ENCODE measurements at regions not wholly inside any gene's neighbourhood (a gene's known extent, or its start where the extent isn't known, plus 50 kb on each side); places are given as distances from the start of the nearest gene placed in this dataset.

DNA sequence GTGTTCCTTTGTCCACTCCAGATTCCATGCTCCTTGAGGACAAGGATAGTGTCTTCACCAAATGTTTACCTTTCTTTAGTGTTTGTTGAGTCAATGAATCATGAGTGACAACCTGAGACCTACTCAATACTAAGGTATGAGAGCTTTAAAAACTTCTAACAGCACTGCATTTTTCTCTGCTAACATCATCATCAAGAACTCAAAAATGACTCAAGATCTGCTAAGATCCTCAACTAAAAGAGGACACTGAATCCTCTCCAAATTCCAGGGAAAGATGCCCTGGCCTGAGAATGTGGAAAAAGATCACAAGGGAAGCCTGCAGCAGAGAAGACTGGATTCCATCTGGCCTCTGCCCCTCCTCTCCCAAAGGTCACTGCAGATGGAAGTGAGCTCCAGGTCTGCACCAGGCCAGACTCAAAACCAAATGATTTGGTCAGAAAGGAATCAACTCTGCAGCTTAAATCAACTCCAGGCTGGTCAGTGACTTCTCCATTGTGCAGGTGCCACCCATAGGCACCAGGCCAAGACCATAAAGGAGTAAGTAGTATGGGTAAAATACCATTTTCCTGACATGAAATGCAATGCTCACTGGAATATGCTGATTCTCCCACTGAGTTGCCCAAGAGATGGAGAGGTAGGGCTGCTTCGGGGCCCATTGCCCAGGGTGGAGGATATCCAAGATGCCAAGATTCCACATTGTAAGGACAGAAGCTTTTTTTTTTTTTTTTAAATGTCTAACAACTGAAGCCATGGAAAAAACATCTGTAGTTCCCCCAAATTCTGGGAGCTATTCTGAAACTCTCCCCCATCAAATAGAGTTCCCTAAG lies 89.5 kb upstream of the DOCK9 start:
- Histone ChIP-seq H3K9ac (ENCODE audit: insufficient read length, low read depth) (no peak overlapping the region), H3K4me1 (ENCODE audit: insufficient read depth, insufficient read length) (peaks cover 4% of the 10 kb centered on the region), H3K9me3 (ENCODE audit: insufficient read depth, low read length) (peaks cover 7% of the 10 kb centered on the region; the same call in 1 of the 2 replicates), H3K36me3 (ENCODE audit: insufficient read depth, insufficient read length, low read length) (no peaks in the 10 kb centered on the region), H3K4me3 (ENCODE audit: insufficient read length, low read depth) (no peak overlapping the region), H3K27me3 (ENCODE audit: insufficient read depth, insufficient read length) (no peaks in the 10 kb centered on the region)
- no peak for TF ChIP-seq SUZ12 (IDR thresholded peaks at IDR 0.05; ENCODE audit: extremely low read depth, insufficient read depth, insufficient read length)
- no peak for TF ChIP-seq YY1 (IDR thresholded peaks at IDR 0.05; ENCODE audit: insufficient read depth, insufficient read length)
- TF ChIP-seq ZNF274 (IDR thresholded peaks at IDR 0.05; ENCODE audit: low read depth, low read length): no peak
- DNase-seq (ENCODE audit: low read depth, low spot score): no peak

DNA sequence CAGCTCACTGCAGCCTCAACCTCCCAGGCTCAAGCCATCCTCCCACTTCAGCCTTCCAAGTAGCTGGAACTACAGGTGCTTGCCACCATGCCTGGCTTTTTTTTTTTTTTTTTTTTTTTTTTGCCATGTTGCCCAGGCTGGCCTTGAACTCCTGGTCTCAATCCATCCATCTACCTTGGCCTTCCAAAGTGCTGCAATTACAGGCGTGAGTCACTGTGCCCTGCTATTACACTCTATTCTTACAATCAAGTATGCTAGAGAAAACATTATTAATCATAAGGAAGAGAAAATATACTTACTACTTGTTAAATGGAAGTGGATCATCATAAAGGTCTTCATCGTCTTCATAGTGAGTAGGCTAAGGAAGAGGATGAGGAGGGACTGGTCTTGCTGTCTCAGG lies 93.3 kb upstream of the DOCK9 start:
- Histone ChIP-seq H3K4me3 (ENCODE audit: insufficient read length, low read depth) (no peak overlapping the region), H3K27me3 (ENCODE audit: insufficient read depth, insufficient read length) (no peaks in the 10 kb centered on the region), H3K36me3 (ENCODE audit: insufficient read depth, insufficient read length, low read length) (no peaks in the 10 kb centered on the region), H3K4me1 (ENCODE audit: insufficient read depth, insufficient read length) (peaks cover 4% of the 10 kb centered on the region), H3K9me3 (ENCODE audit: insufficient read depth, low read length) (peaks cover 11% of the 10 kb centered on the region), H3K9ac (ENCODE audit: insufficient read length, low read depth) (no peak overlapping the region)
- TF ChIP-seq SUZ12 (IDR thresholded peaks at IDR 0.05; ENCODE audit: extremely low read depth, insufficient read depth, insufficient read length): no peak
- TF ChIP-seq ZNF274 (IDR thresholded peaks at IDR 0.05; ENCODE audit: low read depth, low read length): no peak
- no peak for TF ChIP-seq YY1 (IDR thresholded peaks at IDR 0.05; ENCODE audit: insufficient read depth, insufficient read length)
- no peak for DNase-seq (ENCODE audit: low read depth, low spot score)

DNA sequence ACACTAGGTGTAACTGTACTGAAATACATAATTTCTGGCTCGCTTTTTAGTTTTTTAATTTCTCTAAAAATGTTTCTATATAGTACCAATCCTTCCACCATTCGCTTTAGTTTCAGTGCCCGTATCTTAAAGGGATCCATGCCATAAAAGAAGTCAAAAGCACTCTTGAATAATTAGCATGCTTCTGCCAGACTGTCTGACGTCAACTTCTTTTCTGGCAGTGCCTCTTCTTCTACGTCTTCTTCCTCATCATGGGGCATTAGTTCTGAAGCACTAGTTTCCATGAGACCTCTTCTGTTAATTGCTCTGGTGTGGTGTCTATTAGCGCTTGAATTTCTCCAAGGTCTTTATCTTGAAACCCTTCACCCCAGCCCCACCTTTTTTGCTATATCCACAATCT lies 93.8 kb upstream of the DOCK9 start:
- Histone ChIP-seq H3K27me3 (ENCODE audit: insufficient read depth, insufficient read length) (no peaks in the 10 kb centered on the region), H3K9me3 (ENCODE audit: insufficient read depth, low read length) (peaks cover 9% of the 10 kb centered on the region), H3K36me3 (ENCODE audit: insufficient read depth, insufficient read length, low read length) (no peaks in the 10 kb centered on the region), H3K9ac (ENCODE audit: insufficient read length, low read depth) (no peak overlapping the region), H3K4me3 (ENCODE audit: insufficient read length, low read depth) (no peak overlapping the region), H3K4me1 (ENCODE audit: insufficient read depth, insufficient read length) (peaks cover 4% of the 10 kb centered on the region)
- TF ChIP-seq YY1 (IDR thresholded peaks at IDR 0.05; ENCODE audit: insufficient read depth, insufficient read length): no peak
- no peak for TF ChIP-seq ZNF274 (IDR thresholded peaks at IDR 0.05; ENCODE audit: low read depth, low read length)
- no peak for TF ChIP-seq SUZ12 (IDR thresholded peaks at IDR 0.05; ENCODE audit: extremely low read depth, insufficient read depth, insufficient read length)
- no peak for DNase-seq (ENCODE audit: low read depth, low spot score)

DNA sequence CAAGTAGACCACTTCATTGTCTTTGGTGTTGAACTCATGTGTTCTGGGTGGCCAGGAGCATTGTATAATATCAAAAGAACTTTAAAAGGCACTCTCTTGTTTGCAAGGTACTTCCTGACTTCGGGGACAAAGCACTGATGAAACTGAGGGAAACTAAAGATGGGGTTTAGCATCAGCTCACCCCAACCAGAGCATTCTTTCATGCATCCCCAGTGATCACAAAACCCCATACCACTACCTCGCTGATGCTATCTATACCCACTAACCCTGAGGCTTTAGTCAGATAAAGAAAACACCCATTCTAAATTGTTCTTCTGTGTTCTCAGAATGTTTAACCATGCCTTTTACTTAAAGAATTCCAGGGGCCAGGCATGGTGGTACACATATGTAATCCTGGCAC lies 94.5 kb upstream of the DOCK9 start:
- TF ChIP-seq SUZ12 (IDR thresholded peaks at IDR 0.05; ENCODE audit: extremely low read depth, insufficient read depth, insufficient read length) (no peak), ZNF274 (IDR thresholded peaks at IDR 0.05; ENCODE audit: low read depth, low read length) (no peak), YY1 (IDR thresholded peaks at IDR 0.05; ENCODE audit: insufficient read depth, insufficient read length) (no peak)
- H3K4me1 ChIP-seq (ENCODE audit: insufficient read depth, insufficient read length): peaks cover 3% of the 10 kb centered on the region
- H3K4me3 ChIP-seq (ENCODE audit: insufficient read length, low read depth): no peak overlapping the region

DNA sequence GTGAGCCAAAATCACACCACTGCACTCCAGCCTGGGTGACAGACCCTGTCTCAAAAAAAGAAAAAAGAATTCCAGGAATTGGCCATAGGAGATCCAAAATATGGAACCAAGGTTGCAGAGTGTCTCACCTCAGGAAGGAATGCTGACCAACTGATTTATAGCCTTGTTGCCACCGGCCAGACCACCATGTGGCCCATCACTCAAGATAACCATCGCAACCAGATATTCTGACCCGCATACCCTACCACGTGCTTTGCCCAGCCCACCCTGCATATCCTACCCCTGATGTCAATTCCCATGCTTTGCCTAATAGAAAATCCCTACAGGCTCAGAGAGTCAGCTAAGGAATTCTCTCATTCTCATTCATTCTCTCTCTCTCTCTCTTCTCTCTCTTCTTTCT lies 95.1 kb upstream of the DOCK9 start:
- no peaks in the 10 kb centered on the region for H3K36me3 ChIP-seq (ENCODE audit: insufficient read depth, insufficient read length, low read length)
- no peak overlapping the region for H3K4me3 ChIP-seq (ENCODE audit: insufficient read length, low read depth)
- no peak for TF ChIP-seq ZNF274 (IDR thresholded peaks at IDR 0.05; ENCODE audit: low read depth, low read length)
- TF ChIP-seq YY1 (IDR thresholded peaks at IDR 0.05; ENCODE audit: insufficient read depth, insufficient read length): no peak
- TF ChIP-seq SUZ12 (IDR thresholded peaks at IDR 0.05; ENCODE audit: extremely low read depth, insufficient read depth, insufficient read length): no peak
- H3K4me1 ChIP-seq (ENCODE audit: insufficient read depth, insufficient read length): no peaks in the 10 kb centered on the region
- H3K9me3 ChIP-seq (ENCODE audit: insufficient read depth, low read length): peaks cover 5% of the 10 kb centered on the region
- no peak overlapping the region for H3K9ac ChIP-seq (ENCODE audit: insufficient read length, low read depth)
- H3K27me3 ChIP-seq (ENCODE audit: insufficient read depth, insufficient read length): no peaks in the 10 kb centered on the region
- no peak for DNase-seq (ENCODE audit: low read depth, low spot score)

More for the DNA sequence above, 94.5 kb upstream of the DOCK9 start:
- peaks cover 5% of the 10 kb centered on the region for H3K9me3 ChIP-seq (ENCODE audit: insufficient read depth, low read length)
- H3K9ac ChIP-seq (ENCODE audit: insufficient read length, low read depth): no peak overlapping the region
- H3K36me3 ChIP-seq (ENCODE audit: insufficient read depth, insufficient read length, low read length): no peaks in the 10 kb centered on the region
- H3K27me3 ChIP-seq (ENCODE audit: insufficient read depth, insufficient read length): no peaks in the 10 kb centered on the region
- DNase-seq (ENCODE audit: low read depth, low spot score): no peak

DNA sequence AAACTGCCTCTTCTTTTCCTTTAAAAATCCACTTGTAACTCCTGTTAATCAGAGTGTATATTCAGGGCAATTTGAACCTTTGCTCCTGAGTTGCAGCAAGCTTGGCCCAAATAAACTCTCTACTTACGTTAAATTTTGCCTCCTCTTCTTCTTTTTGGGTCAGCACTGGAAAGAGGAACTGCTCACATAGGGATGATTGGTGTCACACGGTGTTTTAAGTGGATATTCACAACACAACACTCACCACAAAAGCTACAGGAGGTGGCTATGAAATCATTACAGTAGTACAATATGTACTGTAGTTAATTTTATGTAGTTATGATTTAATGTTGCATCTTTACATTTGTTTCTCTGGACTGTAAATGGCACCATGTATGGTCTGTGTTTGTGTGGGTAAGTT lies 96.8 kb upstream of the DOCK9 start:
- Histone ChIP-seq H3K36me3 (ENCODE audit: insufficient read depth, insufficient read length, low read length) (no peaks in the 10 kb centered on the region), H3K9me3 (ENCODE audit: insufficient read depth, low read length) (peaks cover 5% of the 10 kb centered on the region; the same call in 1 of the 2 replicates), H3K4me1 (ENCODE audit: insufficient read depth, insufficient read length) (no peaks in the 10 kb centered on the region), H3K4me3 (ENCODE audit: insufficient read length, low read depth) (no peak overlapping the region), H3K27me3 (ENCODE audit: insufficient read depth, insufficient read length) (no peaks in the 10 kb centered on the region), H3K9ac (ENCODE audit: insufficient read length, low read depth) (no peak overlapping the region)
- DNase-seq (ENCODE audit: low read depth, low spot score): no peak
- TF ChIP-seq SUZ12 (IDR thresholded peaks at IDR 0.05; ENCODE audit: extremely low read depth, insufficient read depth, insufficient read length) (no peak), ZNF274 (IDR thresholded peaks at IDR 0.05; ENCODE audit: low read depth, low read length) (no peak), YY1 (IDR thresholded peaks at IDR 0.05; ENCODE audit: insufficient read depth, insufficient read length) (no peak)

DNA sequence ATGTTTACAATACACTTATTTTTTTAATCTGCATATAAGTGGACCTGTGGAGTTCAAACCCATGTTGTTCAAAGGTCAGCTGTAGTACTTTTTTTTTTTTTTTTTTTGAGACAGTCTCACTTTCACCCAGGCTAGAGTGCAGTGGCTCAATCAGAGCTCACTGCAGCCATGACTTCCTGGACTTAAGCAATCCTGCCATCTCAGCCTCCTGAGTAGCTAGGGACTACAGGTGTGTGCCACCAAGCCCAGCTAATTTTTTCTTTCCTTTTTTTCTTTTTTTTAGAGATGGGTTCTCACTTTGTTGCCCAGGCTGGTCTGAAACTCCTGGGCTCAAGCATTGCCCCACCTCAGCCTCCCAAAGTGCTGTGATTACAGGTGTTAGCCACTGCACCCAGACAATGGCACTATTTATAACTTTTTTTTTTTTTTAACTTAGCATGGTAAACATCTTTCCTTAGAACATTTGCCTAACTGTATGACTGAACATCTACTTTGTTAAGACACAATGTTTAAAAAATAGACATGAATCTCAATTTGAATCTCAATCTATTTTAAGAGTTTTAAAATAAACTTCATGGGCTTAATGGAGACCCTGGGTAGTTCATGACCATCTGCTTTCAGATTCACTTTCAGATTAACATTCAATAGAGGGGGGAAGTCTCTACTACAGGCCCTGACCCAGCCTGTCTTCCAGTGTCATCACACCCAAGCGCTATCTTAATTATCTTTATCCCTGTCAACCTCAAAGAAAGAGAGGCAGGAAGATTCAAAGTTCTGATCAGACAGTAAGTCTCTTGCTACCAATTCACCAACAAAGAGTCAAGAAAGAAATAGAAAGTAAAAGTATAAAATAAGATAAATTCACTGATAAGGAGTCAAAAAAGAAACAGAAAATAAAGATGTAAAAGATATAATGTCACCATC lies 97.7 kb upstream of the DOCK9 start:
- TF ChIP-seq YY1 (IDR thresholded peaks at IDR 0.05; ENCODE audit: insufficient read depth, insufficient read length) (no peak), ZNF274 (IDR thresholded peaks at IDR 0.05; ENCODE audit: low read depth, low read length) (no peak), SUZ12 (IDR thresholded peaks at IDR 0.05; ENCODE audit: extremely low read depth, insufficient read depth, insufficient read length) (no peak)
- peaks cover 5% of the 10 kb centered on the region; the same call in 1 of the 2 replicates for H3K9me3 ChIP-seq (ENCODE audit: insufficient read depth, low read length)
- no peak overlapping the region for H3K9ac ChIP-seq (ENCODE audit: insufficient read length, low read depth)
- H3K36me3 ChIP-seq (ENCODE audit: insufficient read depth, insufficient read length, low read length): no peaks in the 10 kb centered on the region
- H3K27me3 ChIP-seq (ENCODE audit: insufficient read depth, insufficient read length): no peaks in the 10 kb centered on the region
- no peak for DNase-seq (ENCODE audit: low read depth, low spot score)
- no peak overlapping the region for H3K4me3 ChIP-seq (ENCODE audit: insufficient read length, low read depth)
- no peaks in the 10 kb centered on the region for H3K4me1 ChIP-seq (ENCODE audit: insufficient read depth, insufficient read length)

Measured in NT2/D1 (cell line).